GM23338 (cell line): ENCODE measurements at regions not wholly inside any gene's neighbourhood (a gene's known extent, or its start where the extent isn't known, plus 50 kb on each side); places are given as distances from the start of the nearest gene placed in this dataset.

Experiments used
- ATAC-seq: fragments of 200-7000 bp; cut with Tn5 transposase; 3 replicates; pipeline ENCODE4 v1.9.1; 2020
- DNase-seq: peaks from one replicate; pipeline ENCODE4 v3.0.0-alpha.2; 2015; ENCODE audit warnings: low spot score
- H2AFZ ChIP-seq: fragments of 200-600 bp; sonication (generic); 2 replicates; pipeline ENCODE4 v1.8.0; 2016; ENCODE audit warnings: antibody characterized with exemption, mild to moderate bottlenecking, moderate library complexity
- H3F3A ChIP-seq: fragments of 200-600 bp; sonication (generic); replicated peaks from 2 replicates; pipeline ENCODE4 v1.8.0; 2017; ENCODE audit warnings: antibody characterized with exemption, mixed run types, low read depth
- H3K27ac ChIP-seq: fragments of 200-600 bp; sonication (generic); 2 replicates; pipeline ENCODE4 v1.6.1; 2016; ENCODE audit warnings: low read depth
- H3K27me3 ChIP-seq: fragments of 200-600 bp; sonication (generic); 2 replicates; pipeline ENCODE4 v1.8.0; 2016; ENCODE audit warnings: mild to moderate bottlenecking, mixed run types, moderate library complexity; ENCODE audit not compliant: insufficient read depth
- H3K36me3 ChIP-seq: fragments of 200-600 bp; sonication (generic); 2 replicates; pipeline ENCODE4 v1.8.0; 2016; ENCODE audit warnings: mild to moderate bottlenecking; ENCODE audit not compliant: insufficient read depth
- H3K4me1 ChIP-seq: fragments of 200-600 bp; sonication (generic); 2 replicates; pipeline ENCODE4 v1.8.0; 2016; ENCODE audit warnings: mild to moderate bottlenecking, moderate library complexity; ENCODE audit not compliant: insufficient read depth
- H3K4me2 ChIP-seq: fragments of 200-600 bp; sonication (generic); 2 replicates; pipeline ENCODE4 v1.7.1; 2017; ENCODE audit warnings: mixed run types
- H3K4me3 ChIP-seq: fragments of 200-600 bp; sonication (generic); 2 replicates; pipeline ENCODE4 v1.6.1; 2016; ENCODE audit warnings: mixed run types
- H3K79me2 ChIP-seq: fragments of 200-600 bp; sonication (generic); replicated peaks from 2 replicates; pipeline ENCODE4 v1.8.0; 2017; ENCODE audit warnings: mild to moderate bottlenecking; ENCODE audit not compliant: insufficient read depth
- H3K9me2 ChIP-seq: fragments of 200-600 bp; sonication (generic); 2 replicates; pipeline ENCODE4 v1.8.0; 2017; ENCODE audit not compliant: insufficient read depth
- H4K20me1 ChIP-seq: fragments of 200-600 bp; sonication (generic); replicated peaks from 2 replicates; pipeline ENCODE4 v1.8.0; 2017; ENCODE audit warnings: mild to moderate bottlenecking; ENCODE audit not compliant: insufficient read depth
- H3K27ac Mint-ChIP-seq: 2 replicates; pipeline ENCODE4 v1.8.0; 2020; ENCODE audit warnings: inconsistent platforms, mild to moderate bottlenecking, moderate library complexity, mixed read lengths
- H3K27me3 Mint-ChIP-seq: 3 replicates; pipeline ENCODE4 v1.8.0; 2022; ENCODE audit warnings: low read depth, mild to moderate bottlenecking, moderate library complexity, mixed read lengths, inconsistent platforms; ENCODE audit not compliant: insufficient read depth, poor library complexity
- H3K36me3 Mint-ChIP-seq: 3 replicates; pipeline ENCODE4 v1.8.0; 2021; ENCODE audit warnings: low read depth, mild to moderate bottlenecking, inconsistent platforms, moderate library complexity, mixed read lengths
- H3K4me1 Mint-ChIP-seq: 3 replicates; pipeline ENCODE4 v1.8.0; 2020; ENCODE audit warnings: mild to moderate bottlenecking, inconsistent platforms, mixed read lengths
- H3K4me3 Mint-ChIP-seq: 3 replicates; pipeline ENCODE4 v1.8.0; 2021; ENCODE audit warnings: moderate library complexity, mild to moderate bottlenecking, inconsistent platforms, mixed read lengths
- H3K9me3 Mint-ChIP-seq: 3 replicates; pipeline ENCODE4 v1.8.0; 2020; ENCODE audit warnings: moderate library complexity, mild to moderate bottlenecking, inconsistent platforms, mixed read lengths
- CREB1 ChIP-seq: fragments of 250-450 bp; sonication (Bioruptor Pico); IDR thresholded peaks from 2 replicates; pipeline ENCODE4 v1.5.0; 2020; ENCODE audit warnings: low read depth, mild to moderate bottlenecking, moderate library complexity
- EZH2phosphoT487 ChIP-seq: fragments of 200-600 bp; sonication (generic); IDR thresholded peaks from one replicate; pipeline ENCODE4 v1.8.1; 2018; ENCODE audit warnings: antibody characterized with exemption; ENCODE audit not compliant: unreplicated experiment
- JUNB ChIP-seq: IDR thresholded peaks from one replicate; pipeline ENCODE4 v1.6.1; 2016; ENCODE audit warnings: antibody characterized with exemption; ENCODE audit not compliant: unreplicated experiment
- NANOG ChIP-seq: IDR thresholded peaks from 2 replicates; pipeline ENCODE4 v1.6.1; 2016; ENCODE audit warnings: antibody characterized with exemption, borderline replicate concordance
- POLR2AphosphoS5 ChIP-seq: IDR thresholded peaks from 2 replicates; pipeline ENCODE4 v1.6.1; 2016; ENCODE audit warnings: antibody characterized with exemption, low read depth
- STAT1 ChIP-seq: IDR thresholded peaks from one replicate; pipeline ENCODE4 v1.6.1; 2016; ENCODE audit warnings: antibody characterized with exemption; ENCODE audit not compliant: unreplicated experiment
- ZNF114 ChIP-seq: fragments of 250-450 bp; sonication (Bioruptor Pico); IDR thresholded peaks from 2 replicates; pipeline ENCODE4 v1.5.0; 2020; ENCODE audit warnings: mild to moderate bottlenecking, moderate library complexity
- ZNF331 ChIP-seq: fragments of 250-450 bp; sonication (Bioruptor Pico); IDR thresholded peaks from 2 replicates; pipeline ENCODE4 v1.5.0; 2020; ENCODE audit warnings: low read depth, mild to moderate bottlenecking, moderate library complexity
- TF ChIP-seq, protein P1 (sequence below), 2 experiments: fragments of 200-600 bp in 1 of 2; sonication (generic) in 1 of 2; conservative IDR thresholded peaks; 2 replicates each; pipeline versions ENCODE4 v1.5.1 to v1.6.1; 2016 to 2017; ENCODE audit warnings: antibody characterized with exemption in 2 of 2, low read depth in 2 of 2, mild to moderate bottlenecking in 2 of 2, moderate library complexity in 1 of 2
- TF ChIP-seq, protein P2 (sequence below): IDR thresholded peaks from 2 replicates; pipeline ENCODE4 v1.6.1; 2016; ENCODE audit warnings: antibody characterized with exemption
- TF ChIP-seq, protein P3 (sequence below): IDR thresholded peaks from one replicate; pipeline ENCODE4 v1.6.1; 2018; ENCODE audit warnings: antibody characterized with exemption; ENCODE audit not compliant: unreplicated experiment

GRCh38 chr5:143913008-143913752, 101.2 kb downstream of the HMHB1 start:
- H3K27me3 ChIP-seq, result no peaks in the 10 kb centered on the region
- no peaks in the 10 kb centered on the region for H4K20me1 ChIP-seq
- no peak for ATAC-seq
- no peaks in the 10 kb centered on the region for H3K9me2 ChIP-seq
- no peak for TF ChIP-seq CREB1 (CRISPR knock-in tag)
- TF ChIP-seq POLR2AphosphoS5, result no peak
- TF ChIP-seq, protein P1, sequence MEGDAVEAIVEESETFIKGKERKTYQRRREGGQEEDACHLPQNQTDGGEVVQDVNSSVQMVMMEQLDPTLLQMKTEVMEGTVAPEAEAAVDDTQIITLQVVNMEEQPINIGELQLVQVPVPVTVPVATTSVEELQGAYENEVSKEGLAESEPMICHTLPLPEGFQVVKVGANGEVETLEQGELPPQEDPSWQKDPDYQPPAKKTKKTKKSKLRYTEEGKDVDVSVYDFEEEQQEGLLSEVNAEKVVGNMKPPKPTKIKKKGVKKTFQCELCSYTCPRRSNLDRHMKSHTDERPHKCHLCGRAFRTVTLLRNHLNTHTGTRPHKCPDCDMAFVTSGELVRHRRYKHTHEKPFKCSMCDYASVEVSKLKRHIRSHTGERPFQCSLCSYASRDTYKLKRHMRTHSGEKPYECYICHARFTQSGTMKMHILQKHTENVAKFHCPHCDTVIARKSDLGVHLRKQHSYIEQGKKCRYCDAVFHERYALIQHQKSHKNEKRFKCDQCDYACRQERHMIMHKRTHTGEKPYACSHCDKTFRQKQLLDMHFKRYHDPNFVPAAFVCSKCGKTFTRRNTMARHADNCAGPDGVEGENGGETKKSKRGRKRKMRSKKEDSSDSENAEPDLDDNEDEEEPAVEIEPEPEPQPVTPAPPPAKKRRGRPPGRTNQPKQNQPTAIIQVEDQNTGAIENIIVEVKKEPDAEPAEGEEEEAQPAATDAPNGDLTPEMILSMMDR (conservative IDR thresholded peaks at IDR 0.05; ENCODE audit: low read depth in 2 of 2), result no peak
- TF ChIP-seq, protein P2, sequence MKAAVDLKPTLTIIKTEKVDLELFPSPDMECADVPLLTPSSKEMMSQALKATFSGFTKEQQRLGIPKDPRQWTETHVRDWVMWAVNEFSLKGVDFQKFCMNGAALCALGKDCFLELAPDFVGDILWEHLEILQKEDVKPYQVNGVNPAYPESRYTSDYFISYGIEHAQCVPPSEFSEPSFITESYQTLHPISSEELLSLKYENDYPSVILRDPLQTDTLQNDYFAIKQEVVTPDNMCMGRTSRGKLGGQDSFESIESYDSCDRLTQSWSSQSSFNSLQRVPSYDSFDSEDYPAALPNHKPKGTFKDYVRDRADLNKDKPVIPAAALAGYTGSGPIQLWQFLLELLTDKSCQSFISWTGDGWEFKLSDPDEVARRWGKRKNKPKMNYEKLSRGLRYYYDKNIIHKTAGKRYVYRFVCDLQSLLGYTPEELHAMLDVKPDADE, result no peak
- H3K4me3 ChIP-seq, result no peak overlapping the region
- H3K36me3 ChIP-seq, result no peaks in the 10 kb centered on the region
- no peak for DNase-seq
- no peaks in the 10 kb centered on the region for H3K79me2 ChIP-seq
- H3K4me2 ChIP-seq, result no peak overlapping the region
- no peaks in the 10 kb centered on the region for H3F3A ChIP-seq
- no peaks in the 10 kb centered on the region for H3K36me3 Mint-ChIP-seq
- no peak overlapping the region for H3K27ac Mint-ChIP-seq
- H3K4me3 Mint-ChIP-seq, result no peak overlapping the region
- no peak overlapping the region for H2AFZ ChIP-seq
- H3K9me3 Mint-ChIP-seq, result no peaks in the 10 kb centered on the region
- H3K4me1 Mint-ChIP-seq, result peaks cover 5% of the 10 kb centered on the region; the same call in 2 of the 3 replicates
- no peaks in the 10 kb centered on the region for H3K4me1 ChIP-seq
- peaks cover 2% of the 10 kb centered on the region for H3K27me3 Mint-ChIP-seq
- no peak overlapping the region for H3K27ac ChIP-seq

DNA sequence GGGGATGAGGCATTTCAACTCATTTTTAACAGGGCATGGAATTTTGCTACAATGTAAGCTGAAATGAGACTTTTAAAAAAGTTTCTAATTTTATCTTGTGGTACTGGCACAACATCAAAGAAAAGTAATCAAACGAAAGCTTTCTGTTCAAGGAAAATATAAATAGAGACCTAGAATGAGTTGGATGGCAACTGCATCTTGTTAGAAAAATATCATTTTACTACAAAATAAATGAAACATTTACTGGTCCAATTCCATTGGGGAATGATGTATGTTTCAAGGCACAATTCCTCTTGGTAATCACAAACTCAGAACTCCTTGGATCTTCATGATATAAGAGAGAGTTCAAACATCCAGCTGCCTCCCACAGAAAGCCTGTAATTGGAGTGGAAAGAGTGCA, 102.8 kb downstream of the HMHB1 start:
- no peak overlapping the region for H2AFZ ChIP-seq
- peaks cover 5% of the 10 kb centered on the region; the same call in 2 of the 3 replicates for H3K4me1 Mint-ChIP-seq
- H3K27me3 Mint-ChIP-seq, result peaks cover 2% of the 10 kb centered on the region
- TF ChIP-seq ZNF331 (CRISPR knock-in tag) (no peak), JUNB (no peak), ZNF114 (CRISPR knock-in tag) (no peak), EZH2phosphoT487 (no peak), STAT1 (no peak), NANOG (no peak)
- TF ChIP-seq, protein P3, sequence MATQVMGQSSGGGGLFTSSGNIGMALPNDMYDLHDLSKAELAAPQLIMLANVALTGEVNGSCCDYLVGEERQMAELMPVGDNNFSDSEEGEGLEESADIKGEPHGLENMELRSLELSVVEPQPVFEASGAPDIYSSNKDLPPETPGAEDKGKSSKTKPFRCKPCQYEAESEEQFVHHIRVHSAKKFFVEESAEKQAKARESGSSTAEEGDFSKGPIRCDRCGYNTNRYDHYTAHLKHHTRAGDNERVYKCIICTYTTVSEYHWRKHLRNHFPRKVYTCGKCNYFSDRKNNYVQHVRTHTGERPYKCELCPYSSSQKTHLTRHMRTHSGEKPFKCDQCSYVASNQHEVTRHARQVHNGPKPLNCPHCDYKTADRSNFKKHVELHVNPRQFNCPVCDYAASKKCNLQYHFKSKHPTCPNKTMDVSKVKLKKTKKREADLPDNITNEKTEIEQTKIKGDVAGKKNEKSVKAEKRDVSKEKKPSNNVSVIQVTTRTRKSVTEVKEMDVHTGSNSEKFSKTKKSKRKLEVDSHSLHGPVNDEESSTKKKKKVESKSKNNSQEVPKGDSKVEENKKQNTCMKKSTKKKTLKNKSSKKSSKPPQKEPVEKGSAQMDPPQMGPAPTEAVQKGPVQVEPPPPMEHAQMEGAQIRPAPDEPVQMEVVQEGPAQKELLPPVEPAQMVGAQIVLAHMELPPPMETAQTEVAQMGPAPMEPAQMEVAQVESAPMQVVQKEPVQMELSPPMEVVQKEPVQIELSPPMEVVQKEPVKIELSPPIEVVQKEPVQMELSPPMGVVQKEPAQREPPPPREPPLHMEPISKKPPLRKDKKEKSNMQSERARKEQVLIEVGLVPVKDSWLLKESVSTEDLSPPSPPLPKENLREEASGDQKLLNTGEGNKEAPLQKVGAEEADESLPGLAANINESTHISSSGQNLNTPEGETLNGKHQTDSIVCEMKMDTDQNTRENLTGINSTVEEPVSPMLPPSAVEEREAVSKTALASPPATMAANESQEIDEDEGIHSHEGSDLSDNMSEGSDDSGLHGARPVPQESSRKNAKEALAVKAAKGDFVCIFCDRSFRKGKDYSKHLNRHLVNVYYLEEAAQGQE, result no peak

More for the DNA sequence above, 102.8 kb downstream of the HMHB1 start:
- Histone ChIP-seq H3K27ac (no peak overlapping the region), H3K4me1 (no peaks in the 10 kb centered on the region), H3K27me3 (no peaks in the 10 kb centered on the region), H4K20me1 (no peaks in the 10 kb centered on the region), H3K4me2 (no peak overlapping the region), H3K4me3 (no peak overlapping the region), H3K36me3 (no peaks in the 10 kb centered on the region), H3K79me2 (no peaks in the 10 kb centered on the region), H3K9me2 (no peaks in the 10 kb centered on the region), H3F3A (no peaks in the 10 kb centered on the region)
- H3K36me3 Mint-ChIP-seq, result no peaks in the 10 kb centered on the region
- no peaks in the 10 kb centered on the region for H3K9me3 Mint-ChIP-seq
- H3K4me3 Mint-ChIP-seq, result no peak overlapping the region
- ATAC-seq (no peak), DNase-seq (no peak)
- no peak overlapping the region for H3K27ac Mint-ChIP-seq
